AG09309 (cell line): ENCODE measurements at regions not wholly inside any gene's neighbourhood (a gene's known extent, or its start where the extent isn't known, plus 50 kb on each side); places are given as distances from the start of the nearest gene placed in this dataset.

Experiments used
- DNase-seq: peaks from one replicate; pipeline ENCODE4 v3.0.0-alpha.2; 2010; ENCODE audit warnings: low read depth
- H3K4me3 ChIP-seq: 2 replicates; pipeline ENCODE4 v1.5.1; 2011; ENCODE audit warnings: mild to moderate bottlenecking, low read depth, low read length, moderate library complexity; ENCODE audit not compliant: control insufficient read depth
- TF ChIP-seq, protein P1 (sequence below): IDR thresholded peaks from 2 replicates; pipeline ENCODE4 v1.5.1; 2011; ENCODE audit warnings: mild to moderate bottlenecking, low read depth, low read length, inconsistent platforms; ENCODE audit not compliant: insufficient read depth, control insufficient read depth; ENCODE audit errors: missing control alignments

DNA sequence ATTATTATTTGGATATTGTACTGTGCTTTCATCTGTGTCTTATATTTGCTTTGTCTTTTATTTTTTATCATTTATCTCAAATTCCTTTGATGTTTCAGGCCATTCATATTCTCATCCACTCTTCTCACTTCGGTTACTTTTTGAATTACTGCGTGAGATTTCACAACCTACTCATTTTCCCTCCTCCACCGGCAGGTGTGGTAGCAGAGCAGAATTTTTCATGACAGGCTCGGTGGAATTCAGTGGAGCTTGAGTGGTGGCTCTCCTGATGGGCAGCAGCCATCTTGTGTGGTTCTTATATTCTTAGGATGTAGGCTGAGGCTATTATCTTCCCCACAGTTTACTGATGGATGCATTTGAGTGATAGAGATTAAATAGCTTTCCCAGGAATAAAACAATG is 92.3 kb upstream of the IVNS1ABP start:
- TF ChIP-seq, protein P1, sequence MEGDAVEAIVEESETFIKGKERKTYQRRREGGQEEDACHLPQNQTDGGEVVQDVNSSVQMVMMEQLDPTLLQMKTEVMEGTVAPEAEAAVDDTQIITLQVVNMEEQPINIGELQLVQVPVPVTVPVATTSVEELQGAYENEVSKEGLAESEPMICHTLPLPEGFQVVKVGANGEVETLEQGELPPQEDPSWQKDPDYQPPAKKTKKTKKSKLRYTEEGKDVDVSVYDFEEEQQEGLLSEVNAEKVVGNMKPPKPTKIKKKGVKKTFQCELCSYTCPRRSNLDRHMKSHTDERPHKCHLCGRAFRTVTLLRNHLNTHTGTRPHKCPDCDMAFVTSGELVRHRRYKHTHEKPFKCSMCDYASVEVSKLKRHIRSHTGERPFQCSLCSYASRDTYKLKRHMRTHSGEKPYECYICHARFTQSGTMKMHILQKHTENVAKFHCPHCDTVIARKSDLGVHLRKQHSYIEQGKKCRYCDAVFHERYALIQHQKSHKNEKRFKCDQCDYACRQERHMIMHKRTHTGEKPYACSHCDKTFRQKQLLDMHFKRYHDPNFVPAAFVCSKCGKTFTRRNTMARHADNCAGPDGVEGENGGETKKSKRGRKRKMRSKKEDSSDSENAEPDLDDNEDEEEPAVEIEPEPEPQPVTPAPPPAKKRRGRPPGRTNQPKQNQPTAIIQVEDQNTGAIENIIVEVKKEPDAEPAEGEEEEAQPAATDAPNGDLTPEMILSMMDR, result no peak
- no peak for DNase-seq
- no peak overlapping the region for H3K4me3 ChIP-seq

DNA sequence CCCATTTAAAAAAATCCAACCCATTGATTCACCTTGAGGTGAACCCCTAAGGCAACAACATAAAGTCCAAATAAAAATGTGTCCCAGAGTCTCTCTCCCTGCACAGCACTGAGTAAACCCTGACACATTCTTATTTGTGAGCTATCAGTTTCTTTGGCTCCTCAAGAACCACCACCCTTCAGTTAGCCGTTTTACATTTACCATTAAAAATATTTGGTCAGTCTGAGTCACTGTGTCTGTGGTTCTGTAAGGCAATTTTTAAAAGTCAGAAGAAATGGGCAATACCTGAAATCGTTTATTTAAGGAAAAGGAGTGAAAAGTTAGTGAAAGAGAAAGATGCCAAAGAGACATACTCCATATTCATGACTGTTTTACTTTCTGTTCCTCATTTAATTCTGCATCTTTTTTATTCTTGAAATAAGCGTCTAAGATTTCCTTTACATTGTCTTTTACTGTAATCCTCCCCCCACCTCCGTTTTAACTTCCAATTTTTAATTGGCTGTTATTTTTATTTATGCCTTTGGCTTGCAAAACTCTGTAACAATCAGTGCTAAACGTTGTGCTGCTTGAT is 91.7 kb upstream of the IVNS1ABP start:
- DNase-seq, result no peak
- no peak overlapping the region for H3K4me3 ChIP-seq
- TF ChIP-seq, protein P1, result no peak

DNA sequence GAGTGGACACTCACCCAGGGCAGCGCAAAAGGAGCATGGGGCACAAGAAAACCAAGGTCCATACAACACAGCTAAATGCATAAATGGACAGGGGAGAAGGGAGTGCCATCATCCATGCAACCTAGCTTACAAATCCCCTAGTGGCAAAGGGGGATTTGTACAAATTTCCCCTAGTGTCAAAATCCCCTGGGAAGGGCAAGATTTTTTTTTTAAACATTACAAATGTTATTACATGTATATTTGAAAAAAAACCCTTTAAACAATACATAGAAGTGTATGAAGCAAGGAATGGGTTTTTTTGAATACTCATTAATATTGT is 89.6 kb upstream of the IVNS1ABP start:
- TF ChIP-seq, protein P1, result no peak
- no peak for DNase-seq
- H3K4me3 ChIP-seq, result no peak overlapping the region

DNA sequence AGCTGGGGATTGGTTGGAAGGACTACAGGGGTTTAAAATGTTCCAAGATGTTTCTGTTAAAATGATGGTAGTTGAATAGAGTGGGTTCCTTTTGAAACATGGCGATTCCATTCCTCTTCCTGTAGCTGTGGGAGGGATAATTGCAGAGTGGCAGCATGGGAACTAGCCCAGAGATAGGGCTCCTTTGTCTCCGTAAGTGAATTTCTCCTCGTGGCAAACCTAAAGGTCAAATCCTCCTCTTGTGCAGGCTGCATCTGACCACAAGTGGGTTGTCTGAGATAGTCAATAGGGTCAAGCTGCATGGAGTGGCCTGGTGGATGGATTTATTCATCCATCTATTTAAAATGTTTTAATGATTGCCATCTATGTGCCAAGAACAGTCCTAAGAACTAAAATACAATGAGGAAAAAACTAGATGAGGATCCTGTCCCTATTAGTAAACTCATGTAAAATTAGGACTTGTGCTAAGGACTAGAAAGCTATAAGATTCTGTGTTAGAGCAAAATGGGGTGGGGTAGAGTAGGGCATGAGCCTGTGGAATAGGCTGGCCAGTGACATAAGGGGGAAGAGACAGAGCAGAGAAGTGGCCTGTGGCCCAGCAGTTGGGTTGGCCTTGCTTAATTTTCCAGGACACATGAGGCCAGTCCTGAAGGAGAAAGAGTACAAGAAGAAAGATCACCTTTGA is 89.1 kb upstream of the IVNS1ABP start:
- no peak for DNase-seq
- no peak overlapping the region for H3K4me3 ChIP-seq
- TF ChIP-seq, protein P1, result no peak

DNA sequence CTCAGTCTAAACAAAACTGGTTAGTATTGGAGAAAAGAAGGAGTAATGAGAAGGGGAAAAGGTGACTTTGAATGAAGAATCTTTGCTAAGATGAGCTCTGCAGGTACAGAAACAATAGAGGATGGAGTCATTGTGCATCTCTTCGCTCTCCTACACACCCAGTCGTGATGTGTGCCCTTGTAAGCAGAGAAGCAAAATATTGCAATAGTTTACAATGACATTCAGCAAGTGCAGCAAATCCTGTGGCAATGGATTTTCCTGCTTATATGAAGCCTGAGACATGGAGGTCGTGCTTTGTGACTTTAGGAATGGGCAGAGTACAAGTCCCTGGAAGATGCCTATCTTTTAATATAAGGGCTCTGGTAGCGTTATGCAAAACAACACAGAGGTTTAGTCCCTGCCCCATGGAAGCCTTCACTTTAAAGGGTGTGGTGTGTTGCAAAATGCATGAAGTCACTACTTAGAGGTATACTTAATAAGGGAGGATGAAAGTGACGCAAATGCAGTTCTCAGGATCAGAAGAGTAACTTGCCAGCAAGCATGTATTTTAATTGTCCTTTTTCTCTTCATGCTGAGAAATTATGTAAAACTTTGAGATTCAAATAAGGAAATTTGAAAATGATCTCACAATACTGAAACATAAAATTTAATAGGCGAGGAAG is 88.0 kb upstream of the IVNS1ABP start:
- no peak overlapping the region for H3K4me3 ChIP-seq
- TF ChIP-seq, protein P1, result no peak
- DNase-seq, result no peak

DNA sequence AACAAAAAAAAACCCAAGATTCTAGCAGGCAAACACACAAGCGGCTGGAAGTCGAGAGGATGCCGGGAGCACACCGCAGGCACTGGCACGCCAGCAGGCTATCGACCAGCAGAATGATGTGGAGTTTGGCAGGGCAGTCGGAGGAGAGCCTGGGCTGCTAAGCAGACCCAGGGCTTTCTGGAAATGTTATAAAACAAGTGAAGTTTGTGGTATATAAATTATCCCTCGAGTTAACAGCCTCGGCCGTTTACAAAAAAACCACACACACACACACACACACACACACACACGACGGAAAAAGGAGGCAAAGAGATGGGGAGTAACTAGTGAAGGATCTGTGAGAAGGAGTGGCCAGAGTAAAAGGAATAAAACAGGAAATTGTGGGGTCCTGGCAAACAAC is 87.2 kb upstream of the IVNS1ABP start:
- TF ChIP-seq, protein P1, result no peak
- DNase-seq, result peak; percentile 29
- peak overlapping the region; percentile 30 for H3K4me3 ChIP-seq
